PFSK-1 (cell line): ENCODE measurements at regions not wholly inside any gene's neighbourhood (a gene's known extent, or its start where the extent isn't known, plus 50 kb on each side); places are given as distances from the start of the nearest gene placed in this dataset.

Source experiments
- POLR2AphosphoS5 ChIP-seq: IDR thresholded peaks from 2 replicates; pipeline ENCODE4 v1.6.1; 2012; ENCODE audit warnings: low read depth, mild to moderate bottlenecking, control low read depth, low read length, moderate library complexity
- TAF1 ChIP-seq: IDR thresholded peaks from 2 replicates; pipeline ENCODE4 v1.6.1; 2012; ENCODE audit warnings: low read length, control low read depth, borderline replicate concordance; ENCODE audit not compliant: insufficient read depth

GRCh38 chr3:159904455-159904854 is 84.2 kb upstream of the IL12A start:
- TF ChIP-seq POLR2AphosphoS5 (no peak), TAF1 (no peak)
